ACC112 (cell line): ENCODE measurements at regions not wholly inside any gene's neighbourhood (a gene's known extent, or its start where the extent isn't known, plus 50 kb on each side); places are given as distances from the start of the nearest gene placed in this dataset.

Source experiments
- H2AFZ ChIP-seq: fragments of 200-600 bp; sonication (generic); one replicate; pipeline ENCODE4 v1.6.0; 2017; ENCODE audit warnings: antibody characterized with exemption, low read length; ENCODE audit not compliant: unreplicated experiment
- H3K27ac ChIP-seq: fragments of 200-600 bp; sonication (generic); 2 replicates; pipeline ENCODE4 v1.5.1; 2014; ENCODE audit warnings: low read depth, mild to moderate bottlenecking, antibody characterized with exemption, low read length, moderate library complexity
- H3K27me3 ChIP-seq: fragments of 200-600 bp; sonication (generic); 2 replicates; pipeline ENCODE4 v1.6.1; 2014; ENCODE audit warnings: mild to moderate bottlenecking, antibody characterized with exemption, low read length, moderate library complexity, mixed read lengths; ENCODE audit not compliant: insufficient read depth
- H3K36me3 ChIP-seq: fragments of 200-600 bp; sonication (generic); 2 replicates; pipeline ENCODE4 v1.6.1; 2016; ENCODE audit warnings: mild to moderate bottlenecking, antibody characterized with exemption, low read length, moderate library complexity, mixed read lengths; ENCODE audit not compliant: insufficient read depth
- H3K4me1 ChIP-seq: fragments of 200-600 bp; sonication (generic); one replicate; pipeline ENCODE4 v1.6.1; 2016; ENCODE audit warnings: low read length, mixed read lengths; ENCODE audit not compliant: insufficient read depth, unreplicated experiment, control insufficient read depth
- H3K4me3 ChIP-seq: fragments of 200-600 bp; sonication (generic); 2 replicates; pipeline ENCODE4 v1.5.1; 2014; ENCODE audit warnings: mild to moderate bottlenecking, low read depth, low read length
- H3K79me2 ChIP-seq: fragments of 200-600 bp; sonication (generic); one replicate; pipeline ENCODE4 v1.6.0; 2016; ENCODE audit warnings: low read length; ENCODE audit not compliant: control insufficient read depth, unreplicated experiment, insufficient read depth

GRCh38 chr11:116512841-116513240 is 259.9 kb downstream of the BUD13 start:
- Histone ChIP-seq H3K27me3 (no peaks in the 10 kb centered on the region), H3K4me1 (no peaks in the 10 kb centered on the region), H3K79me2 (no peaks in the 10 kb centered on the region), H2AFZ (no peak overlapping the region), H3K27ac (no peak overlapping the region), H3K4me3 (no peak overlapping the region), H3K36me3 (no peaks in the 10 kb centered on the region)

GRCh38 chr11:116511684-116512083 is 261.1 kb downstream of the BUD13 start:
- Histone ChIP-seq H2AFZ (no peak overlapping the region), H3K36me3 (no peaks in the 10 kb centered on the region), H3K79me2 (no peaks in the 10 kb centered on the region), H3K27ac (no peak overlapping the region), H3K4me3 (no peak overlapping the region), H3K27me3 (no peaks in the 10 kb centered on the region), H3K4me1 (no peaks in the 10 kb centered on the region)

- no peak overlapping the region for H2AFZ ChIP-seq
- H3K36me3 ChIP-seq, result no peaks in the 10 kb centered on the region
- no peak overlapping the region for H3K27ac ChIP-seq
- H3K4me1 ChIP-seq, result no peaks in the 10 kb centered on the region
- H3K27me3 ChIP-seq, result no peaks in the 10 kb centered on the region
- H3K4me3 ChIP-seq, result no peak overlapping the region
- H3K79me2 ChIP-seq, result no peaks in the 10 kb centered on the region
These were observed 261.7 kb downstream of the BUD13 start for GRCh38 chr11:116510886-116511650.

- H3K79me2 ChIP-seq, result no peaks in the 10 kb centered on the region
- H3K36me3 ChIP-seq, result no peaks in the 10 kb centered on the region
- H3K4me1 ChIP-seq, result no peaks in the 10 kb centered on the region
- no peak overlapping the region for H3K27ac ChIP-seq
- H3K27me3 ChIP-seq, result no peaks in the 10 kb centered on the region
- no peak overlapping the region for H3K4me3 ChIP-seq
- no peak overlapping the region for H2AFZ ChIP-seq
These were observed 262.6 kb downstream of the BUD13 start for GRCh38 chr11:116510166-116510565.

GRCh38 chr11:116509551-116509950 is 263.2 kb downstream of the BUD13 start:
- H3K27ac ChIP-seq, result no peak overlapping the region
- no peaks in the 10 kb centered on the region for H3K36me3 ChIP-seq
- no peaks in the 10 kb centered on the region for H3K27me3 ChIP-seq
- no peak overlapping the region for H3K4me3 ChIP-seq
- no peak overlapping the region for H2AFZ ChIP-seq
- no peaks in the 10 kb centered on the region for H3K79me2 ChIP-seq
- no peaks in the 10 kb centered on the region for H3K4me1 ChIP-seq

GRCh38 chr11:116507849-116508695 is 264.7 kb downstream of the BUD13 start:
- Histone ChIP-seq H3K79me2 (no peaks in the 10 kb centered on the region), H3K36me3 (no peaks in the 10 kb centered on the region), H2AFZ (no peak overlapping the region), H3K27me3 (no peaks in the 10 kb centered on the region), H3K4me3 (no peak overlapping the region), H3K4me1 (no peaks in the 10 kb centered on the region), H3K27ac (no peak overlapping the region)

- no peak overlapping the region for H3K4me3 ChIP-seq
- H2AFZ ChIP-seq, result no peak overlapping the region
- no peak overlapping the region for H3K27ac ChIP-seq
- no peaks in the 10 kb centered on the region for H3K4me1 ChIP-seq
- no peaks in the 10 kb centered on the region for H3K79me2 ChIP-seq
- H3K36me3 ChIP-seq, result no peaks in the 10 kb centered on the region
- H3K27me3 ChIP-seq, result 0 out of 2 replicates have a peak, but pooled peaks cover under 1% of the 10 kb centered on the region
These were observed 265.8 kb downstream of the BUD13 start for GRCh38 chr11:116507016-116507415.

GRCh38 chr11:116506263-116506825 is 266.4 kb downstream of the BUD13 start:
- no peaks in the 10 kb centered on the region for H3K79me2 ChIP-seq
- peaks cover 7% of the 10 kb centered on the region for H3K27me3 ChIP-seq

GRCh38 chr11:116505298-116506262 is 267.2 kb downstream of the BUD13 start:
- H3K27me3 ChIP-seq, result peaks cover 14% of the 10 kb centered on the region
- no peaks in the 10 kb centered on the region for H3K79me2 ChIP-seq
- no peak overlapping the region for H3K4me3 ChIP-seq
- no peak overlapping the region for H3K27ac ChIP-seq
- no peaks in the 10 kb centered on the region for H3K36me3 ChIP-seq
- no peaks in the 10 kb centered on the region for H3K4me1 ChIP-seq
- no peak overlapping the region for H2AFZ ChIP-seq

More at GRCh38 chr11:116506263-116506825, 266.4 kb downstream of the BUD13 start:
- H3K27ac ChIP-seq, result no peak overlapping the region
- no peaks in the 10 kb centered on the region for H3K36me3 ChIP-seq
- no peak overlapping the region for H3K4me3 ChIP-seq
- H2AFZ ChIP-seq, result no peak overlapping the region
- H3K4me1 ChIP-seq, result no peaks in the 10 kb centered on the region
